ENCODE measurements at regions not wholly inside any gene's neighbourhood (a gene's known extent, or its start where the extent isn't known, plus 50 kb on each side); places are given as distances from the start of the nearest gene placed in this dataset.

- TF ChIP-seq FOXP2 (optimal IDR thresholded peaks at IDR 0.05; ENCODE audit: borderline replicate concordance, extremely low read depth, extremely low read length, insufficient read depth) (no peak), TAF1 (IDR thresholded peaks at IDR 0.05; ENCODE audit: borderline replicate concordance, insufficient read depth, low read length) (no peak), REST (IDR thresholded peaks at IDR 0.05; ENCODE audit: insufficient read depth in 1 of 2, low read depth in 2 of 2, low read length in 2 of 2) (no peak), POLR2AphosphoS5 (IDR thresholded peaks at IDR 0.05; ENCODE audit: low read depth, low read length) (no peak), SIN3A (IDR thresholded peaks at IDR 0.05; ENCODE audit: borderline replicate concordance, insufficient read depth, low read length) (no peak)
Observed at GRCh38 chr6:94698773-94699172, 878.6 kb upstream of the MANEA start.

GRCh38 chr6:94683409-94683808 is 893.9 kb upstream of the MANEA start:
- no peak for TF ChIP-seq POLR2AphosphoS5 (IDR thresholded peaks at IDR 0.05; ENCODE audit: low read depth, low read length)
- no peak for TF ChIP-seq FOXP2 (optimal IDR thresholded peaks at IDR 0.05; ENCODE audit: borderline replicate concordance, extremely low read depth, extremely low read length, insufficient read depth)
- no peak for TF ChIP-seq REST (IDR thresholded peaks at IDR 0.05; ENCODE audit: insufficient read depth in 1 of 2, low read depth in 2 of 2, low read length in 2 of 2)
- no peak for TF ChIP-seq TAF1 (IDR thresholded peaks at IDR 0.05; ENCODE audit: borderline replicate concordance, insufficient read depth, low read length)
- no peak for TF ChIP-seq SIN3A (IDR thresholded peaks at IDR 0.05; ENCODE audit: borderline replicate concordance, insufficient read depth, low read length)

GRCh38 chr6:94680669-94681212 is 896.6 kb upstream of the MANEA start:
- no peak for TF ChIP-seq REST (IDR thresholded peaks at IDR 0.05; ENCODE audit: insufficient read depth in 1 of 2, low read depth in 2 of 2, low read length in 2 of 2)
- TF ChIP-seq POLR2AphosphoS5 (IDR thresholded peaks at IDR 0.05; ENCODE audit: low read depth, low read length): no peak
- no peak for TF ChIP-seq FOXP2 (optimal IDR thresholded peaks at IDR 0.05; ENCODE audit: borderline replicate concordance, extremely low read depth, extremely low read length, insufficient read depth)
- no peak for TF ChIP-seq TAF1 (IDR thresholded peaks at IDR 0.05; ENCODE audit: borderline replicate concordance, insufficient read depth, low read length)
- TF ChIP-seq SIN3A (IDR thresholded peaks at IDR 0.05; ENCODE audit: borderline replicate concordance, insufficient read depth, low read length): no peak

DNA sequence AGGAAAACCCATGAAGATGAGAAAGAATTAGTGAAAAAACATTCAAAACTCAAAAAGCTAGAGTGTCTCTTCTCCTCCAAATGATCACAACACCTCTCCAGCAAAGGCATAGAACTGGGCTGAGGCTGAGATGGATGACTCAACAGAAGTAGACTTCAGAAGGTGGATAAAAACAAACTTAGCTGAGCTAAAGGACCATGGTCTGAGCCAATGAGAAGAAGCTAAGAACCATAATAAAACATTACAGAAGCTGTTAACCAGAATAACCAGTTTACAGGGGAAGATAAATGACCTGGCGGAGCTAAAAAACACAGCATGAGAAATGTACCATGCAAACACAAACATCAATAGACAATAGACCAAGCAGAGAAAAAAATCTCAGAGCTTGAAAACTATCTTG is 904.1 kb upstream of the MANEA start:
- no peak for TF ChIP-seq REST (IDR thresholded peaks at IDR 0.05; ENCODE audit: insufficient read depth in 1 of 2, low read depth in 2 of 2, low read length in 2 of 2)
- no peak for TF ChIP-seq POLR2AphosphoS5 (IDR thresholded peaks at IDR 0.05; ENCODE audit: low read depth, low read length)
- TF ChIP-seq FOXP2 (optimal IDR thresholded peaks at IDR 0.05; ENCODE audit: borderline replicate concordance, extremely low read depth, extremely low read length, insufficient read depth): no peak
- no peak for TF ChIP-seq TAF1 (IDR thresholded peaks at IDR 0.05; ENCODE audit: borderline replicate concordance, insufficient read depth, low read length)
- no peak for TF ChIP-seq SIN3A (IDR thresholded peaks at IDR 0.05; ENCODE audit: borderline replicate concordance, insufficient read depth, low read length)

DNA sequence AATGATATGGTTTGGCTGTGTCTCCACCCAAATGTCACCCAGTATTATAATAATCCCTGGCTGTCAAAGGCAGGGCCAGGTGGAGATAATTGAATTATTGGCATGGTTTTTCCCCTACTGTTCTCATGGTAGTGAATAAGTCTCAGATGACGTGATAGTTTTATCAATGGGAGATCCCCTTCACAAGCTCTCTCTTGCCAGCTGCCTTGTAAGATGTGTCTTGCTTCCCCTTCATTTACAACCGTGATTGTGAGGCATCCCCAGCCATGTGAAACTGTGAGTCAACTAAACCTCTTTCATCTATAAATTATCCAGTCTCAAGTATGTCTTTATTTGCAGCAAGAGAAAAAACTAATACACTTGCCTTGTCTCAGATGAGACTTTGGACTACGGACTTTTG is 907.3 kb upstream of the MANEA start:
- TF ChIP-seq REST (IDR thresholded peaks at IDR 0.05; ENCODE audit: insufficient read depth in 1 of 2, low read depth in 2 of 2, low read length in 2 of 2) (no peak), TAF1 (IDR thresholded peaks at IDR 0.05; ENCODE audit: borderline replicate concordance, insufficient read depth, low read length) (no peak), SIN3A (IDR thresholded peaks at IDR 0.05; ENCODE audit: borderline replicate concordance, insufficient read depth, low read length) (no peak), FOXP2 (optimal IDR thresholded peaks at IDR 0.05; ENCODE audit: borderline replicate concordance, extremely low read depth, extremely low read length, insufficient read depth) (no peak), POLR2AphosphoS5 (IDR thresholded peaks at IDR 0.05; ENCODE audit: low read depth, low read length) (no peak)

All from PFSK-1 (cell line).